Prostate gland (tissue), 2 donors: ENCODE measurements at regions not wholly inside any gene's neighbourhood (a gene's known extent, or its start where the extent isn't known, plus 50 kb on each side); places are given as distances from the start of the nearest gene placed in this dataset.

Source experiments
- CTCF ChIP-seq, 4 experiments: fragments of 200-600 bp in 2 of 4; fragments of 450-650 bp in 2 of 4; sonication (generic) in 2 of 4; IDR thresholded peaks; 1 replicate in 3 of 4; 2 replicates in 1 of 4; pipeline ENCODE4 v1.5.1; 2016 to 2019; ENCODE audit warnings: antibody characterized with exemption in 4 of 4, mild to moderate bottlenecking in 2 of 4, moderate library complexity in 2 of 4
- POLR2A ChIP-seq: fragments of 450-650 bp; IDR thresholded peaks from one replicate; pipeline ENCODE4 v1.6.1; 2016; ENCODE audit warnings: antibody characterized with exemption, mild to moderate bottlenecking
- POLR2AphosphoS5 ChIP-seq: sonication (generic); formaldehyde crosslinking; IDR thresholded peaks from one replicate; pipeline ENCODE4 v1.6.1; 2017; ENCODE audit warnings: antibody characterized with exemption

DNA sequence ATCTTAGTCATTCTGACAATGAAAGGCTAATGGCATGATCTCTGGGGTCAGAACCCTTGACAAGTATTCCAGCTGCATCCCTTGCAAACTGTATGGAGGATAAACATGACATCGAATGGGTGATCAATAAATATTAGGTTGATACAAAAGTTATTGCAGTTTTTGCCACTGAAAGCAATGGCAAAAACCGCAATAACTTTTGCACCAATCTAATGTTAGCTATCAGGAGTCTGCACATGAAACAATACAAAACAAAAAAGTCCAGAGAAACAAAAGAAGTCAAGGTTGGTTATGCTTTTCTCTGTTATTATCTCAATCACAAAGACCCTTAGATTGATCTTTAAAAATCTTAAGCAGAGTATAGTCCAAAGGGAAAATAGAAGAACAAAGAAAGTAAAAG is 292.7 kb downstream of the DUSP10 start:
- no peak for TF ChIP-seq CTCF (IDR thresholded peaks at IDR 0.05)
- no peak for TF ChIP-seq POLR2A
- TF ChIP-seq POLR2AphosphoS5, result no peak
